HepG2 (cell line): ENCODE measurements at regions not wholly inside any gene's neighbourhood (a gene's known extent, or its start where the extent isn't known, plus 50 kb on each side); places are given as distances from the start of the nearest gene placed in this dataset.

ENCODE experiments used
- DPF2 ChIP-seq: sonication (generic); formaldehyde crosslinking; IDR thresholded peaks from 2 replicates; pipeline ENCODE4 v1.4.0; 2020; ENCODE audit warnings: mild to moderate bottlenecking, low read depth, missing genetic modification reagents, borderline replicate concordance
- EHMT2 ChIP-seq: fragments of 200-600 bp; sonication (generic); IDR thresholded peaks from 2 replicates; pipeline ENCODE4 v1.7.0; 2017; ENCODE audit warnings: antibody characterized with exemption, low read depth, low read length, borderline replicate concordance
- FLYWCH1 ChIP-seq: sonication (generic); formaldehyde crosslinking; IDR thresholded peaks from 2 replicates; pipeline ENCODE4 v1.8.1; 2023; ENCODE audit warnings: mild to moderate bottlenecking, missing genetic modification reagents
- IKZF4 ChIP-seq: sonication (generic); formaldehyde crosslinking; IDR thresholded peaks from 2 replicates; pipeline ENCODE4 v1.5.1; 2020; ENCODE audit warnings: borderline replicate concordance, mild to moderate bottlenecking, low read depth, missing genetic modification reagents; ENCODE audit errors: not compliant biosample characterization
- KDM4B ChIP-seq: sonication (generic); formaldehyde crosslinking; IDR thresholded peaks from 2 replicates; pipeline ENCODE4 v1.4.0; 2020; ENCODE audit warnings: missing genetic modification reagents
- NFIB ChIP-seq: sonication (generic); formaldehyde crosslinking; IDR thresholded peaks from 2 replicates; pipeline ENCODE4 v1.9.0; 2021; ENCODE audit warnings: missing genetic modification reagents, mild to moderate bottlenecking, borderline replicate concordance
- POGZ ChIP-seq: sonication (generic); formaldehyde crosslinking; IDR thresholded peaks from 2 replicates; pipeline ENCODE4 v1.4.0; 2020; ENCODE audit warnings: mild to moderate bottlenecking, missing genetic modification reagents
- SP5 ChIP-seq: IDR thresholded peaks from 2 replicates; pipeline ENCODE4 v1.6.1; 2016; ENCODE audit warnings: low read depth, borderline replicate concordance
- TGIF2 ChIP-seq: IDR thresholded peaks from 2 replicates; pipeline ENCODE4 v1.6.1; 2016; ENCODE audit warnings: control low read depth, missing compliant biosample characterization
- THYN1 ChIP-seq: sonication (generic); formaldehyde crosslinking; IDR thresholded peaks from 2 replicates; pipeline ENCODE4 v1.8.1; 2023; ENCODE audit warnings: low read depth, mild to moderate bottlenecking, moderate library complexity, missing genetic modification reagents, borderline replicate concordance
- TRIM24 ChIP-seq: sonication (generic); formaldehyde crosslinking; IDR thresholded peaks from 2 replicates; pipeline ENCODE4 v1.8.0; 2022; ENCODE audit warnings: mild to moderate bottlenecking, missing genetic modification reagents
- ZBTB3 ChIP-seq: sonication (generic); formaldehyde crosslinking; IDR thresholded peaks from 2 replicates; pipeline ENCODE4 v1.4.0; 2020; ENCODE audit warnings: low read depth, mild to moderate bottlenecking, moderate library complexity, missing genetic modification reagents, borderline replicate concordance
- ZNF337 ChIP-seq: sonication (generic); formaldehyde crosslinking; IDR thresholded peaks from 2 replicates; pipeline ENCODE4 v1.5.1; 2020; ENCODE audit warnings: missing genetic modification reagents, low read depth, mild to moderate bottlenecking, borderline replicate concordance
- ZNF619 ChIP-seq: sonication (generic); formaldehyde crosslinking; IDR thresholded peaks from 2 replicates; pipeline ENCODE4 v1.4.0; 2020; ENCODE audit warnings: mild to moderate bottlenecking, missing genetic modification reagents
- ZNF652 ChIP-seq: IDR thresholded peaks from 2 replicates; pipeline ENCODE4 v1.6.1; 2016; ENCODE audit warnings: low read depth, borderline replicate concordance
- ZNF709 ChIP-seq: sonication (generic); formaldehyde crosslinking; IDR thresholded peaks from 2 replicates; pipeline ENCODE4 v1.5.0; 2020; ENCODE audit warnings: mild to moderate bottlenecking, missing genetic modification reagents
- TF ChIP-seq, protein P1 (sequence below): sonication (generic); formaldehyde crosslinking; IDR thresholded peaks from 2 replicates; pipeline ENCODE4 v1.5.1; 2020; ENCODE audit warnings: mild to moderate bottlenecking, missing genetic modification reagents, borderline replicate concordance
- TF ChIP-seq, protein P2 (sequence below): sonication (generic); formaldehyde crosslinking; IDR thresholded peaks from 2 replicates; pipeline ENCODE4 v1.4.0; 2020; ENCODE audit warnings: missing genetic modification reagents
- TF ChIP-seq, protein P3 (sequence below): IDR thresholded peaks from 2 replicates; pipeline ENCODE4 v1.6.1; 2016; ENCODE audit warnings: missing genetic modification reagents, missing compliant biosample characterization

DNA sequence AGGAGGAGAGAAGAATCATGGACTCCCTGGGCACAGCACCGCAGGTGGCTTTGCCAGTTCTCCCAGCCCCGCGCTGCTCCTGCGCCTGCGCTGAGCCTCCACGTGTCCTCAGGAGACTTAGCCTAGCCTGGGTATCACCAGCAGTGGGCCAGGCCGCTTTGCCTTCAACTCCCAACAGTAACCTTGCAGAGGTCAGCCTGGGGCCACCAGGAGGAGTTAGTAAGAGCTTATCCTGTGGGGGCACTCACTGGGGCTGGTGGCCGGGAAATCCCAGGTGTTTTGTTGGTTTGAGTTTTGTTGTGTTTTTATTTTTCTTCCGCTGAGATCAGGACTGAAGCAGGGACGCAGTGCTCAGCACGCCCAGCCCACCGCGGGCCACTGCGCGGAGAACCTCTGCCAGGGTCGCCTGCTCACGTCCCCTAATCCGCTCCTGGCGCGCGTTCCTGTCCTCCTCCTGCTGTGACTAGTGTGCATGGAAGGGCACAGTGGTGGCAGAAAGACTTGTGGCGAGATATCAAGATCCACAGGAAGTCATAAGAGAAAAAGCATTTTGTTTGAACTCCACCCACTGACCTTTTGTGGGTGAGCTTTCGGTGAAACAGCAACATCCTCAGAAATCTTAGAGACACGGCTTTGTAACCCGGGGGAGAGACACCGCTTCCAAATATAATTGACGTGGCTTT, 207.4 kb upstream of the RFC3 start (continued):
- TF ChIP-seq ZNF337 (CRISPR knock-in tag) = no peak
- TF ChIP-seq THYN1 (CRISPR knock-in tag) = no peak
- TF ChIP-seq IKZF4 (CRISPR knock-in tag) = peak; percentile 81
- TF ChIP-seq ZNF709 (CRISPR knock-in tag) = peak; percentile 22
- no peak for TF ChIP-seq ZNF652 (CRISPR knock-in tag)
- TF ChIP-seq TRIM24 = no peak
- TF ChIP-seq SP5 = peak; percentile 32; the same call in 1 of the 2 replicates
- TF ChIP-seq ZBTB3 (CRISPR knock-in tag) = no peak; the same call in 1 of the 2 replicates
- TF ChIP-seq FLYWCH1 (CRISPR knock-in tag) = no peak
- TF ChIP-seq, protein P1, sequence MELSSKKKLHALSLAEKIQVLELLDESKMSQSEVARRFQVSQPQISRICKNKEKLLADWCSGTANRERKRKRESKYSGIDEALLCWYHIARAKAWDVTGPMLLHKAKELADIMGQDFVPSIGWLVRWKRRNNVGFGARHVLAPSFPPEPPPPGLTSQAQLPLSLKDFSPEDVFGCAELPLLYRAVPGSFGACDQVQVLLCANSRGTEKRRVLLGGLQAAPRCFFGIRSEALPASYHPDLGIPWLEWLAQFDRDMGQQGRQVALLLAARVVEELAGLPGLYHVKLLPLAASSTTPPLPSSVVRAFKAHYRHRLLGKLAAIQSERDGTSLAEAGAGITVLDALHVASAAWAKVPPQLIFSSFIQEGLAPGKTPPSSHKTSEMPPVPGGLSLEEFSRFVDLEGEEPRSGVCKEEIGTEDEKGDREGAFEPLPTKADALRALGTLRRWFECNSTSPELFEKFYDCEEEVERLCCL = no peak
- TF ChIP-seq NFIB (CRISPR knock-in tag) = no peak
- TF ChIP-seq, protein P2, sequence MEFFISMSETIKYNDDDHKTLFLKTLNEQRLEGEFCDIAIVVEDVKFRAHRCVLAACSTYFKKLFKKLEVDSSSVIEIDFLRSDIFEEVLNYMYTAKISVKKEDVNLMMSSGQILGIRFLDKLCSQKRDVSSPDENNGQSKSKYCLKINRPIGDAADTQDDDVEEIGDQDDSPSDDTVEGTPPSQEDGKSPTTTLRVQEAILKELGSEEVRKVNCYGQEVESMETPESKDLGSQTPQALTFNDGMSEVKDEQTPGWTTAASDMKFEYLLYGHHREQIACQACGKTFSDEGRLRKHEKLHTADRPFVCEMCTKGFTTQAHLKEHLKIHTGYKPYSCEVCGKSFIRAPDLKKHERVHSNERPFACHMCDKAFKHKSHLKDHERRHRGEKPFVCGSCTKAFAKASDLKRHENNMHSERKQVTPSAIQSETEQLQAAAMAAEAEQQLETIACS (CRISPR knock-in tag) = no peak
- TF ChIP-seq ZNF619 (CRISPR knock-in tag) = no peak
- TF ChIP-seq TGIF2 (CRISPR knock-in tag) = no peak
- no peak for TF ChIP-seq EHMT2
- TF ChIP-seq POGZ (CRISPR knock-in tag) = peak; percentile 76
- peak; percentile 37; the same call in 1 of the 2 replicates for TF ChIP-seq KDM4B (CRISPR knock-in tag)
- no peak; the same call in 1 of the 2 replicates for TF ChIP-seq DPF2 (CRISPR knock-in tag)
- TF ChIP-seq, protein P3, sequence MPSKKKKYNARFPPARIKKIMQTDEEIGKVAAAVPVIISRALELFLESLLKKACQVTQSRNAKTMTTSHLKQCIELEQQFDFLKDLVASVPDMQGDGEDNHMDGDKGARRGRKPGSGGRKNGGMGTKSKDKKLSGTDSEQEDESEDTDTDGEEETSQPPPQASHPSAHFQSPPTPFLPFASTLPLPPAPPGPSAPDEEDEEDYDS (CRISPR knock-in tag) = peak; percentile 67
